HG03457 (cell line): ENCODE measurements at regions not wholly inside any gene's neighbourhood (a gene's known extent, or its start where the extent isn't known, plus 50 kb on each side); places are given as distances from the start of the nearest gene placed in this dataset.
"Not testable (repeated sequence)": the region's sequence is repeated elsewhere in the genome, so short reads cannot be mapped to it uniquely, and the experiment has no call there.

Experiments
- ATAC-seq: cut with Tn5 transposase; IDR thresholded peaks from one replicate; pipeline ENCODE4 v1.9.1; 2021; ENCODE audit warnings: moderate number of reproducible peaks; ENCODE audit not compliant: unreplicated experiment

GRCh38 chr1:79259390-79260336 lies 253.1 kb upstream of the ADGRL4 start:
- ATAC-seq: no peak

GRCh38 chr1:79255421-79255820 lies 248.9 kb upstream of the ADGRL4 start:
- no peak for ATAC-seq

- no peak for ATAC-seq
These were observed 246.1 kb upstream of the ADGRL4 start for GRCh38 chr1:79252598-79252997.

- ATAC-seq: no peak
These were observed 233.3 kb upstream of the ADGRL4 start for GRCh38 chr1:79239840-79240239.

- no peak for ATAC-seq
These were observed 228.9 kb upstream of the ADGRL4 start for GRCh38 chr1:79235301-79236002.

- ATAC-seq: no peak
These were observed 226.3 kb upstream of the ADGRL4 start for GRCh38 chr1:79232818-79233217.

- not testable (repeated sequence) for ATAC-seq
These were observed 224.2 kb upstream of the ADGRL4 start for GRCh38 chr1:79230751-79231150.

- ATAC-seq: no peak
These were observed 220.4 kb upstream of the ADGRL4 start for GRCh38 chr1:79226963-79227362.

GRCh38 chr1:79224537-79224936 lies 218.0 kb upstream of the ADGRL4 start:
- ATAC-seq: no peak

GRCh38 chr1:79220509-79220908 lies 214.0 kb upstream of the ADGRL4 start:
- ATAC-seq: no peak

GRCh38 chr1:79215311-79215710 lies 208.8 kb upstream of the ADGRL4 start:
- ATAC-seq: no peak

- no peak for ATAC-seq
These were observed 201.3 kb upstream of the ADGRL4 start for GRCh38 chr1:79207786-79208185.

GRCh38 chr1:79207331-79207730 lies 200.8 kb upstream of the ADGRL4 start:
- no peak for ATAC-seq

GRCh38 chr1:79204779-79205479 lies 198.4 kb upstream of the ADGRL4 start:
- no peak for ATAC-seq

GRCh38 chr1:79198832-79199231 lies 192.3 kb upstream of the ADGRL4 start:
- ATAC-seq: no peak

- ATAC-seq: no peak
These were observed 190.9 kb upstream of the ADGRL4 start for GRCh38 chr1:79197421-79197820.

GRCh38 chr1:79196211-79196610 lies 189.7 kb upstream of the ADGRL4 start:
- ATAC-seq: no peak

- ATAC-seq: peak; percentile 38
These were observed 186.9 kb upstream of the ADGRL4 start for GRCh38 chr1:79193211-79194079.

- peak; percentile 62 for ATAC-seq
These were observed 183.5 kb upstream of the ADGRL4 start for GRCh38 chr1:79190074-79190473.

- no peak for ATAC-seq
These were observed 181.8 kb upstream of the ADGRL4 start for GRCh38 chr1:79188337-79188736.
